GM12878 (cell line): ENCODE measurements at regions not wholly inside any gene's neighbourhood (a gene's known extent, or its start where the extent isn't known, plus 50 kb on each side); places are given as distances from the start of the nearest gene placed in this dataset.

Experiments used
- ATAC-seq: fragments of 200-7000 bp; cut with Tn5 transposase; 3 replicates; pipeline ENCODE4 v1.9.1; 2020; ENCODE audit warnings: mild to moderate bottlenecking, moderate library complexity
- BruUV-seq: library from RNA; stranded (reverse); fragments of 400-500 nt; replicated peaks from 2 replicates; lab custom pipeline; 2021; lab: Mats Ljungman, UMichigan
- CTCF ChIA-PET: fragments of 300-600 bp; sonication (Branson Sonifier 250); formaldehyde crosslinking; extraction: SDS; loops from one replicate; lab custom pipeline; 2021; ENCODE audit warnings: inconsistent platforms; lab: Yijun Ruan, JAX
- POLR2A ChIA-PET: fragments of 350-600 bp; formaldehyde crosslinking; extraction: SDS; loops from one replicate; lab custom pipeline; 2021; ENCODE audit warnings: inconsistent platforms; lab: Charles Lee
- RAD21 ChIA-PET: fragments of 300-600 bp; sonication (Branson Sonifier 250); formaldehyde crosslinking; loops from one replicate; lab custom pipeline; 2023; ENCODE audit warnings: antibody characterized with exemption; ENCODE audit not compliant: unreplicated experiment; lab: Charles Lee
- SMC1A ChIA-PET: fragments of 300-600 bp; sonication (Branson Sonifier 250); formaldehyde crosslinking; loops from one replicate; lab custom pipeline; 2023; ENCODE audit not compliant: unreplicated experiment, uncharacterized antibody; lab: Charles Lee
- DNase-seq: peaks from one replicate; pipeline ENCODE4 v3.0.0-alpha.2; 2011; ENCODE audit warnings: low read depth, low spot score
- FAIRE-seq: peaks from 3 replicates; lab custom pipeline; 2011; peaks lifted over from hg19 to GRCh38; lab: Jason Lieb, UNC
- H2AFZ ChIP-seq: 2 replicates; pipeline ENCODE4 v1.6.0; 2011; ENCODE audit warnings: low read depth, low read length, control low read depth; ENCODE audit not compliant: control insufficient read depth
- H3K27ac ChIP-seq: 2 replicates; pipeline ENCODE4 v1.5.1; 2011; ENCODE audit warnings: control low read depth; ENCODE audit not compliant: control insufficient read depth, insufficient read depth
- H3K27me3 ChIP-seq, 2 experiments: replicated peaks in 1 of 2; 2 replicates each; pipeline versions ENCODE4 v1.6.0 to v1.6.1; 2011; ENCODE audit warnings: low read length in 1 of 2; ENCODE audit not compliant: control insufficient read depth in 2 of 2, insufficient read depth in 2 of 2
- H3K36me3 ChIP-seq, 2 experiments: 2 replicates each; pipeline ENCODE4 v1.5.1; 2011; ENCODE audit warnings: low read length in 1 of 2; ENCODE audit not compliant: control insufficient read depth in 2 of 2, insufficient read depth in 2 of 2
- H3K4me1 ChIP-seq: 2 replicates; pipeline ENCODE4 v1.6.1; 2011; ENCODE audit warnings: mild to moderate bottlenecking, low read length, moderate library complexity, mixed read lengths; ENCODE audit not compliant: control insufficient read depth, insufficient read depth
- H3K4me2 ChIP-seq: 2 replicates; pipeline ENCODE4 v1.6.0; 2011; ENCODE audit warnings: control low read depth; ENCODE audit not compliant: control insufficient read depth, insufficient read depth
- H3K4me3 ChIP-seq: fragments of 200-600 bp; sonication (generic); 2 replicates; pipeline ENCODE4 v1.5.1; 2016
- H3K79me2 ChIP-seq: 2 replicates; pipeline ENCODE4 v1.6.0; 2011; ENCODE audit warnings: low read length; ENCODE audit not compliant: control insufficient read depth, insufficient read depth
- H3K9ac ChIP-seq: 2 replicates; pipeline ENCODE4 v1.8.0; 2011; ENCODE audit warnings: low read length, control low read depth, mixed read lengths; ENCODE audit not compliant: control insufficient read depth, insufficient read depth
- H3K9me3 ChIP-seq: replicated peaks from 3 replicates; pipeline ENCODE4 v1.5.1; 2011; ENCODE audit warnings: mild to moderate bottlenecking, low read length; ENCODE audit not compliant: control insufficient read depth, insufficient read depth
- H4K20me1 ChIP-seq: 2 replicates; pipeline ENCODE4 v1.6.0; 2011; ENCODE audit not compliant: control insufficient read depth, insufficient read depth
- BHLHE40 ChIP-seq, 2 experiments: fragments of 450-650 bp in 1 of 2; IDR thresholded peaks; 2 replicates each; pipeline ENCODE4 v1.6.1; 2011 to 2017; ENCODE audit warnings: low read depth in 2 of 2, borderline replicate concordance in 1 of 2, improper control_type of control experiment in 1 of 2, low read length in 1 of 2, mild to moderate bottlenecking in 1 of 2
- CEBPB ChIP-seq, 2 experiments: fragments of 150-350 bp in 1 of 2; IDR thresholded peaks; 2 replicates each; pipeline ENCODE4 v1.6.1; 2012 to 2014; ENCODE audit warnings: low read depth in 2 of 2, low read length in 2 of 2, borderline replicate concordance in 1 of 2, inconsistent platforms in 1 of 2
- DPF2 ChIP-seq: fragments of 450-650 bp; IDR thresholded peaks from 2 replicates; pipeline ENCODE4 v1.6.1; 2017; ENCODE audit warnings: mild to moderate bottlenecking
- FOXK2 ChIP-seq: fragments of 450-650 bp; IDR thresholded peaks from 2 replicates; pipeline ENCODE4 v1.6.1; 2017; ENCODE audit warnings: mild to moderate bottlenecking, moderate library complexity
- FOXM1 ChIP-seq: IDR thresholded peaks from 2 replicates; pipeline ENCODE4 v1.6.1; 2012; ENCODE audit warnings: low read depth, mild to moderate bottlenecking, inconsistent platforms, low read length, moderate library complexity
- KDM1A ChIP-seq: fragments of 200-600 bp; sonication (generic); IDR thresholded peaks from 2 replicates; pipeline ENCODE4 v1.6.1; 2016; ENCODE audit warnings: borderline replicate concordance
- MYB ChIP-seq: fragments of 150-350 bp; IDR thresholded peaks from 2 replicates; pipeline ENCODE4 v1.6.1; 2014; ENCODE audit warnings: mild to moderate bottlenecking, low read depth, low read length, borderline replicate concordance
- RAD21 ChIP-seq: IDR thresholded peaks from 2 replicates; pipeline ENCODE4 v1.6.1; 2011; ENCODE audit warnings: mild to moderate bottlenecking, low read depth, low read length, moderate library complexity; ENCODE audit not compliant: insufficient read depth
- REST ChIP-seq: IDR thresholded peaks from 2 replicates; pipeline ENCODE4 v1.6.1; 2012; ENCODE audit warnings: mild to moderate bottlenecking, low read depth, low read length
- SMC3 ChIP-seq: IDR thresholded peaks from 2 replicates; pipeline ENCODE4 v1.6.1; 2011; ENCODE audit warnings: low read length, improper control_type of control experiment, borderline replicate concordance
- SPI1 ChIP-seq: IDR thresholded peaks from 2 replicates; pipeline ENCODE4 v1.6.1; 2011; ENCODE audit warnings: low read depth, mild to moderate bottlenecking, low read length, moderate library complexity, borderline replicate concordance; ENCODE audit not compliant: insufficient read depth
- STAT1 ChIP-seq: fragments of 450-650 bp; conservative IDR thresholded peaks from 2 replicates; pipeline ENCODE4 v1.6.1; 2014; ENCODE audit warnings: antibody characterized with exemption, mild to moderate bottlenecking
- SUZ12 ChIP-seq: fragments of 200-600 bp; sonication (generic); IDR thresholded peaks from one replicate; pipeline ENCODE4 v1.6.1; 2018; ENCODE audit warnings: antibody characterized with exemption, mild to moderate bottlenecking; ENCODE audit not compliant: unreplicated experiment
- TARDBP ChIP-seq: IDR thresholded peaks from 2 replicates; pipeline ENCODE4 v1.6.1; 2016; ENCODE audit warnings: borderline replicate concordance
- TCF3 ChIP-seq: IDR thresholded peaks from 2 replicates; pipeline ENCODE4 v1.6.1; 2012; ENCODE audit warnings: low read depth, mild to moderate bottlenecking, low read length, borderline replicate concordance; ENCODE audit not compliant: insufficient read depth
- TCF7 ChIP-seq: IDR thresholded peaks from 2 replicates; pipeline ENCODE4 v1.6.1; 2014; ENCODE audit warnings: antibody characterized with exemption, borderline replicate concordance
- YY1 ChIP-seq: IDR thresholded peaks from 2 replicates; pipeline ENCODE4 v1.6.1; 2011; ENCODE audit warnings: low read depth, mild to moderate bottlenecking, low read length
- ZBTB33 ChIP-seq: fragments of 450-650 bp; IDR thresholded peaks from 2 replicates; pipeline ENCODE4 v1.6.1; 2017; ENCODE audit warnings: mild to moderate bottlenecking
- ZNF274 ChIP-seq: IDR thresholded peaks from one replicate; pipeline ENCODE4 v1.8.0; 2011; ENCODE audit not compliant: insufficient read length, insufficient read depth
- WGBS: methylation state at CpG from one replicate; pipeline ENCODE4 v1.1.6; 2016; ENCODE audit warnings: low lambda C conversion rate; ENCODE audit not compliant: insufficient replicate concordance, insufficient coverage; ENCODE audit errors: missing lambda C conversion rate; 5-methylcytosine and 5-hydroxymethylcytosine counted together
- in situ Hi-C: fragments of 300-500 bp; cut with MboI; formaldehyde crosslinking; loops from 9 replicates; pipeline ENCODE4 v1.14.3; 2018; ENCODE audit warnings: mixed read lengths
- intact Hi-C: fragments of 100-400 bp; cut with micrococcal nuclease; formaldehyde crosslinking; loops from one replicate; pipeline ENCODE4 v1.14.2; 2022; ENCODE audit not compliant: unreplicated experiment

- DNase-seq: no peak
- ChIA-PET CTCF (no interaction called here), RAD21 (no interaction called here), POLR2A (no interaction called here), SMC1A (interaction anchor here (1.1 kb wide), 1 partner anchor 15 kb away, joined by 3 read pairs; no protein-coding TSS in a partner anchor)
- Histone ChIP-seq H3K4me2 (no peak overlapping the region), H3K9ac (no peak overlapping the region), H3K36me3 (no peaks in the 10 kb centered on the region), H4K20me1 (no peaks in the 10 kb centered on the region), H3K4me1 (no peaks in the 10 kb centered on the region), H3K27me3 (no peaks in the 10 kb centered on the region), H3K27ac (no peak overlapping the region), H3K9me3 (no peaks in the 10 kb centered on the region), H3K4me3 (no peak overlapping the region), H3K79me2 (no peaks in the 10 kb centered on the region), H2AFZ (no peak overlapping the region)
- in situ Hi-C loops (no loop called here), intact Hi-C loops (no loop called here)
- no TSS peak for BruUV-seq
- 14% methylated on average over 4 of the region's 4 CpGs for WGBS
- no peak for ATAC-seq
- no peak for FAIRE-seq
- TF ChIP-seq YY1: no peak
- TF ChIP-seq CEBPB (IDR thresholded peaks at IDR 0.05; ENCODE audit: borderline replicate concordance in 1 of 2, low read depth in 2 of 2, low read length in 2 of 2): no peak
- no peak for TF ChIP-seq STAT1
- TF ChIP-seq FOXM1: no peak
- no peak for TF ChIP-seq DPF2
- no peak for TF ChIP-seq SUZ12
- TF ChIP-seq TCF3: no peak
- no peak for TF ChIP-seq ZBTB33
- no peak for TF ChIP-seq REST
- no peak for TF ChIP-seq TARDBP
- TF ChIP-seq TCF7: no peak
- TF ChIP-seq SMC3: no peak
- TF ChIP-seq MYB: no peak
- no peak for TF ChIP-seq FOXK2
- no peak for TF ChIP-seq KDM1A
- no peak for TF ChIP-seq RAD21
- no peak for TF ChIP-seq SPI1
- TF ChIP-seq BHLHE40 (IDR thresholded peaks at IDR 0.05; ENCODE audit: borderline replicate concordance in 1 of 2, low read depth in 2 of 2, low read length in 1 of 2): no peak
- no peak for TF ChIP-seq ZNF274
Observed at GRCh38 chr18:1304392-1304992, 399.8 kb downstream of the ADCYAP1 start.
